Brain microvascular endothelial cell (primary cell): ENCODE measurements at regions not wholly inside any gene's neighbourhood (a gene's known extent, or its start where the extent isn't known, plus 50 kb on each side); places are given as distances from the start of the nearest gene placed in this dataset.
A peak's percentile ranks its signal among the peaks of the same experiment; 100 is the strongest.

Source experiments
- DNase-seq: peaks from one replicate; pipeline ENCODE4 v3.0.0-alpha.2; 2020
- H3K27ac ChIP-seq: fragments of 250-450 bp; sonication (Bioruptor Pico); 2 replicates; pipeline ENCODE4 v1.5.1; 2020; ENCODE audit warnings: mild to moderate bottlenecking, moderate library complexity
- H3K27me3 ChIP-seq: fragments of 250-450 bp; sonication (Bioruptor Pico); replicated peaks from 2 replicates; pipeline ENCODE4 v1.5.1; 2020; ENCODE audit warnings: mild to moderate bottlenecking
- H3K36me3 ChIP-seq: fragments of 250-450 bp; sonication (Bioruptor Pico); replicated peaks from 2 replicates; pipeline ENCODE4 v1.5.1; 2020; ENCODE audit warnings: mild to moderate bottlenecking
- H3K4me3 ChIP-seq: 2 replicates; pipeline ENCODE4 v1.5.1; 2011; ENCODE audit warnings: low read depth, mild to moderate bottlenecking, control low read depth, low read length, moderate library complexity
- CTCF ChIP-seq: IDR thresholded peaks from 2 replicates; pipeline ENCODE4 v1.5.1; 2011; ENCODE audit warnings: low read depth, mild to moderate bottlenecking, moderate library complexity, low read length, control low read depth, inconsistent platforms; ENCODE audit errors: missing control alignments
- in situ Hi-C: cut with HindIII; loops from 2 replicates; pipeline ENCODE4 v1.10.0; 2017; ENCODE audit warnings: low sequenced_read_pairs, low pct_ligation_motif_present

GRCh38 chr2:58460670-58461069, 219.5 kb upstream of the FANCL start:
- Histone ChIP-seq H3K27me3 (no peaks in the 10 kb centered on the region), H3K4me3 (no peak overlapping the region), H3K27ac (no peak overlapping the region), H3K36me3 (no peaks in the 10 kb centered on the region)
- TF ChIP-seq CTCF, result no peak
- no peak for DNase-seq
- in situ Hi-C loops, result no loop called here

GRCh38 chr2:58449286-58450010, 208.3 kb upstream of the FANCL start:
- no peak for TF ChIP-seq CTCF

GRCh38 chr2:58448845-58449244, 207.7 kb upstream of the FANCL start:
- Histone ChIP-seq H3K36me3 (no peaks in the 10 kb centered on the region), H3K27ac (no peak overlapping the region), H3K4me3 (no peak overlapping the region), H3K27me3 (no peaks in the 10 kb centered on the region)
- DNase-seq, result no peak
- in situ Hi-C loops, result no loop called here
- no peak for TF ChIP-seq CTCF

More at GRCh38 chr2:58449286-58450010, 208.3 kb upstream of the FANCL start:
- DNase-seq, result no peak
- Histone ChIP-seq H3K27me3 (no peaks in the 10 kb centered on the region), H3K4me3 (no peak overlapping the region), H3K36me3 (no peaks in the 10 kb centered on the region), H3K27ac (no peak overlapping the region)
- in situ Hi-C loops, result no loop called here

- H3K36me3 ChIP-seq, result no peaks in the 10 kb centered on the region
- no peaks in the 10 kb centered on the region for H3K27me3 ChIP-seq
- no peak overlapping the region for H3K4me3 ChIP-seq
- DNase-seq, result peak; percentile 71
- TF ChIP-seq CTCF, result peak; percentile 78
- in situ Hi-C loops, result no loop called here
- no peak overlapping the region for H3K27ac ChIP-seq
These were observed 207.0 kb upstream of the FANCL start for GRCh38 chr2:58448065-58448507.

GRCh38 chr2:58447586-58447985, 206.5 kb upstream of the FANCL start:
- H3K27me3 ChIP-seq, result no peaks in the 10 kb centered on the region
- in situ Hi-C loops, result no loop called here
- TF ChIP-seq CTCF, result no peak
- DNase-seq, result no peak
- no peak overlapping the region for H3K27ac ChIP-seq
- no peak overlapping the region for H3K4me3 ChIP-seq
- H3K36me3 ChIP-seq, result no peaks in the 10 kb centered on the region

DNA sequence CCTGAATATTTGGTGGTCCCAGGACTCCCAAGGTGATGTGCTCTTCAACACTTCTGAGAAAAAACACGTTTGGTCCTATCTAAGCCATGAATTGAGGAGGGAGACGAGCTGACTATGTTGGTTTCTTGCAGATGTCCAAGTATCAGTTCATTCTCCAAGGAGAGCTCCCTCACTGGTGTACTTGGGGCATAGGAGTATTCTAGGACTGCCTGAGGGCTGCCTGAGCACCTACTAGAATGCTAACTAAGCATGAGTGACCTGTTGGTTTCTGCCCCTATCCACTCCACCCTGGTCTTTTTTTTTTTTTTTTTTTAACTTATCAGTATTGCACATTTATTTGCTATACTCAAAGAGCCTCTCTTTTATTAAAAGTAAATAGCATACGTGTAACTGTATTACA, 200.5 kb upstream of the FANCL start:
- H3K27ac ChIP-seq, result no peak overlapping the region
- TF ChIP-seq CTCF, result no peak
- DNase-seq, result no peak
- in situ Hi-C loops, result no loop called here
- no peaks in the 10 kb centered on the region for H3K36me3 ChIP-seq
- H3K27me3 ChIP-seq, result no peaks in the 10 kb centered on the region
- no peak overlapping the region for H3K4me3 ChIP-seq
